Right atrium auricular region (tissue), 2 donors: ENCODE measurements at regions not wholly inside any gene's neighbourhood (a gene's known extent, or its start where the extent isn't known, plus 50 kb on each side); places are given as distances from the start of the nearest gene placed in this dataset.

ENCODE experiments used
- DNase-seq: peaks from one replicate; pipeline ENCODE4 v3.0.0-alpha.2; 2019; ENCODE audit warnings: low spot score
- H3K27ac ChIP-seq, 2 donors: fragments of 200-600 bp; sonication (generic); 1 replicate in 1 of 2; 2 replicates in 1 of 2; pipeline ENCODE4 v1.5.1; 2016 to 2019
- H3K27me3 ChIP-seq, 2 donors: fragments of 200-600 bp; sonication (generic); one replicate each; pipeline versions ENCODE4 v1.5.1 to v1.6.0; 2017 to 2019
- H3K36me3 ChIP-seq: fragments of 200-600 bp; sonication (generic); one replicate; pipeline ENCODE4 v1.5.1; 2016
- H3K4me1 ChIP-seq, 2 donors: fragments of 200-600 bp; sonication (generic); one replicate each; pipeline versions ENCODE4 v1.5.1 to v1.6.0; 2017 to 2019
- H3K4me3 ChIP-seq, 2 donors: fragments of 200-600 bp; sonication (generic); 1 replicate in 1 of 2; 2 replicates in 1 of 2; pipeline ENCODE4 v1.5.1; 2017 to 2019; ENCODE audit warnings: mild to moderate bottlenecking in 1 of 2, moderate library complexity in 1 of 2
- H3K9me3 ChIP-seq, 2 donors: fragments of 200-600 bp; sonication (generic); one replicate each; pipeline ENCODE4 v1.5.1; 2019
- TF ChIP-seq, protein P1 (sequence below), 2 donors: fragments of 200-600 bp; sonication (generic); IDR thresholded peaks; one replicate each; pipeline ENCODE4 v1.5.1; 2019; ENCODE audit warnings: antibody characterized with exemption in 2 of 2

DNA sequence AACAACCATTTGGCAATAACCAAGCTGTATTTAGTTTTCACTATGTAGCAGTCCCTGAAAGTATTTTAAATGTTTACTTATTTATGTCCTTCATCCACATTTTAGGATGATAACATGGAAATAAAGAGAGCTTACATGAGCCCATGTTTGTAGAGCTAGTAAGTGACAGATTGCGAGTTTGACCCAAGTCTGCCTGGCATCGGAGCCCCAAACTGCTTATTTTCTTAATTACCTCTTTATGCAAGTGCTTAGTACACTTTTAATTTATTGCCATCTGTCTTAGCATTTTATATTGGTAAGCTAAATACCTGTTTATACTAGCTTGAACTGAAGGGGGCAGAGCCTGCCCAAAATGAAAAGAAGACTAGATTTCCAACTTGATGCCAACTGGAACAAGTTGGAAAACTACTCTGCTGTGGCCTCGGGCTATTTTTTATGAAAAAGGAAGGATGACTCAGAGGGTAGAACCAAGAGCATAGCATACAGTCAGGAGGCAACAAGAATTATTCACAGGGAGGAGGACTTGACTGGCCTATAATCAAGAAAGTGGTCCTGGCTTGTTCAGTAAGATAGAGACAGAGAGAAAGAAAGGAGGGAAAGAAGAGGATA is 150.2 kb downstream of the NDFIP2 start:
- H3K9me3 ChIP-seq, result no peaks in the 10 kb centered on the region
- TF ChIP-seq, protein P1, sequence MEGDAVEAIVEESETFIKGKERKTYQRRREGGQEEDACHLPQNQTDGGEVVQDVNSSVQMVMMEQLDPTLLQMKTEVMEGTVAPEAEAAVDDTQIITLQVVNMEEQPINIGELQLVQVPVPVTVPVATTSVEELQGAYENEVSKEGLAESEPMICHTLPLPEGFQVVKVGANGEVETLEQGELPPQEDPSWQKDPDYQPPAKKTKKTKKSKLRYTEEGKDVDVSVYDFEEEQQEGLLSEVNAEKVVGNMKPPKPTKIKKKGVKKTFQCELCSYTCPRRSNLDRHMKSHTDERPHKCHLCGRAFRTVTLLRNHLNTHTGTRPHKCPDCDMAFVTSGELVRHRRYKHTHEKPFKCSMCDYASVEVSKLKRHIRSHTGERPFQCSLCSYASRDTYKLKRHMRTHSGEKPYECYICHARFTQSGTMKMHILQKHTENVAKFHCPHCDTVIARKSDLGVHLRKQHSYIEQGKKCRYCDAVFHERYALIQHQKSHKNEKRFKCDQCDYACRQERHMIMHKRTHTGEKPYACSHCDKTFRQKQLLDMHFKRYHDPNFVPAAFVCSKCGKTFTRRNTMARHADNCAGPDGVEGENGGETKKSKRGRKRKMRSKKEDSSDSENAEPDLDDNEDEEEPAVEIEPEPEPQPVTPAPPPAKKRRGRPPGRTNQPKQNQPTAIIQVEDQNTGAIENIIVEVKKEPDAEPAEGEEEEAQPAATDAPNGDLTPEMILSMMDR (IDR thresholded peaks at IDR 0.05), result peak in 1 of 2 donors; percentile 55
- DNase-seq, result no peak
- H3K27me3 ChIP-seq, result no peaks in the 10 kb centered on the region
- H3K27ac ChIP-seq, result peak overlapping the region in 1 of 2 donors; percentile 51
- no peaks in the 10 kb centered on the region for H3K36me3 ChIP-seq
- H3K4me1 ChIP-seq, result peaks cover 0 to 5% of the 10 kb centered on the region in 2 donors
- H3K4me3 ChIP-seq, result no peak overlapping the region

DNA sequence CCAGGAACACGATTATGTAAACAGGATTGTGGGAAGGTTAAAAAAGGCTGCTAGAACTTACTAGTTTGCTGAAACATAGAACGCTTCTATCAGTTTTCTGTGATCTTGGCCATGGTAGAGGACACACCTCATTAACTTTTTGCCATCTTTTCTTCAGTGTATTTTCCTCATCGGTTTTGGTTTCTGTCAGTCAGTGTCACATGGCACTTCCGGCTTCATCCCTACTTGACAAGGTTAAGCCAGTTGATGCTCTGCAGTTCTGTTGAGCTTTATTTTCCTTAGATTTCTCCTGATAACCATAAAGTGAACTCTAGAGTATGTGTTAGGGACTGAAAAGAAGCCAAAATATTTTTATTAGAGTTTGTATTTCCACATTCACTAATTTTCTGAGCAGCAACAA is 147.5 kb downstream of the NDFIP2 start:
- H3K4me1 ChIP-seq, result peaks cover 0 to 5% of the 10 kb centered on the region in 2 donors
- no peak for DNase-seq
- no peak overlapping the region for H3K4me3 ChIP-seq
- H3K27ac ChIP-seq, result no peak overlapping the region
- no peaks in the 10 kb centered on the region for H3K27me3 ChIP-seq
- TF ChIP-seq, protein P1 (IDR thresholded peaks at IDR 0.05), result no peak
- no peaks in the 10 kb centered on the region for H3K9me3 ChIP-seq
- H3K36me3 ChIP-seq, result no peaks in the 10 kb centered on the region

DNA sequence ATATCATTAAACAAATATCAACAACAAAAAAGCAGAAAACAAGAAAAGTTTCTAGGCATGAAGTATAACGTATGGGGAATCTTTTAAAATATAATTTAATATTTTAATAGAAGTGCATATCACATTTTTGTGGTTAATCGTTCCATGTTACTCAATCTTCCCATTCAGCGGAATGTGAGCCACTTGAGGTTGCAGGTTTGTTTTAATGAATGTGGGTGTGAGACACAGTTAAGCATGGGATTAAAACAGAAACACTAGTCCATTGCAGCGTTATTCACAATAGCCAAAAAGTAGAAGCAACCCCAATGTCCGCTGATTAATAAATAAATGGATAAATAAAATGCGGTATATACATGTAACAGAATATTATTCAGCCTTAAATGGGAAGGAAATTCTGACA is 146.0 kb downstream of the NDFIP2 start:
- Histone ChIP-seq H3K27ac (no peak overlapping the region), H3K36me3 (no peaks in the 10 kb centered on the region), H3K9me3 (no peaks in the 10 kb centered on the region), H3K4me1 (peaks cover 0 to 5% of the 10 kb centered on the region in 2 donors), H3K4me3 (no peak overlapping the region), H3K27me3 (no peaks in the 10 kb centered on the region)
- TF ChIP-seq, protein P1 (IDR thresholded peaks at IDR 0.05), result no peak
- no peak for DNase-seq

DNA sequence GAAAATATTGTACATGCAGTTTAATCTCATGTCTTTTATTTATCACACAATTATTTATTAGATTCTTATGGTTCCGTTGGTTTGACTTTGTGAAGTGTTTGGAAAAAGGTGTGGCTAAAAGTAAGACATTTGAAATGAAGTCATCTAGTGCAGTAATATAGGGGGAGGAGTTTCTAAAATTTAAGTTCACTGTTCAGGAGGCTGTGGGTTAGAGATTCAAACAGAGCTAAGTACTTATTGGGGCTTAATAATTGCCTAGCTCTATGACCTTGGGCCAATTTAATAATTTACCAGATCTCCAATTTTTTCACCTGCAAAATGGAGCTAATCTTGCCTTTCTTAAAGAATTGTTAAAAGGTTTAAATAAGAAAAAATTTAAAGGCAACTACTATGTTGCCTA is 144.6 kb downstream of the NDFIP2 start:
- H3K4me3 ChIP-seq, result no peak overlapping the region
- H3K9me3 ChIP-seq, result no peaks in the 10 kb centered on the region
- no peaks in the 10 kb centered on the region for H3K27me3 ChIP-seq
- no peaks in the 10 kb centered on the region for H3K4me1 ChIP-seq
- TF ChIP-seq, protein P1 (IDR thresholded peaks at IDR 0.05), result no peak
- H3K36me3 ChIP-seq, result no peaks in the 10 kb centered on the region
- no peak for DNase-seq
- H3K27ac ChIP-seq, result no peak overlapping the region

DNA sequence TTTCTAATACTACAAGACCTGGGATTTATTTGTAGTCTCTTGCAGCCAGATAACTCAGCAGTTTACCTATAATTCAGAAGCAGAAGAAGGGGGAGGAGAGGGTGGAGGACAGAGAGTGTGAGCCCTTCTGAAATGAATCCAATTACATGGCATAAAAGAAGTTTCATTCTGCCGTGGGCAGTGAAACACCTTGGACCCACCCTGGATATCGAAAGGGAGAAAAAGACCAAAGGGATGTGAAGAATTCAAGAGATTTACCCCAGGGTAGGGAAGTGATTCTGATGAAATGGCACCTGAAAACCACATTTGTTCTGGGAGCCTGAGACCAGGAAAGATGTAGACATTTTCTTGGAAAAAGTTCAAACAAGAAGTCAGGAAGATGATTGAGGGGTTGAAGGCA is 140.9 kb downstream of the NDFIP2 start:
- no peaks in the 10 kb centered on the region for H3K27me3 ChIP-seq
- H3K27ac ChIP-seq, result no peak overlapping the region
- no peak overlapping the region for H3K4me3 ChIP-seq
- H3K36me3 ChIP-seq, result no peaks in the 10 kb centered on the region
- no peaks in the 10 kb centered on the region for H3K4me1 ChIP-seq
- H3K9me3 ChIP-seq, result no peaks in the 10 kb centered on the region
- TF ChIP-seq, protein P1 (IDR thresholded peaks at IDR 0.05), result no peak
- no peak for DNase-seq

DNA sequence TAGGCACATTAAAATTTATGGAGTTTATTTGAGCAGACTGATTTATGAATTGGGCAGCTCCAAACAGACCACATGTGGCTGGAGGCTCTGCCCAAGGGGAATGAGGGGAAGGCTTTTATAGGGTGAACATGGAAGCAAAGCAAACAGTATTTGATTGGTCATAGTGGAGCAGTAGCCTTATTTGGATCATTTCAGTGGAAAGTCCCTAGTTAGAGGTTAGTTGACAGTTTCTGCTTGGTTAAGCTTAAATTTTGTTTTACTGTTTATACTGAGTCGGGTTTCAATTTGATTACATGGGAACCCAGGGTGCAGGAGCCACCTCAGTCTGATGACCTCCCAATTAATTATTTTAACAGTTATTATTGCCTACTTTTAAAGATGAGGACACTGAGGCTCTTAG is 140.5 kb downstream of the NDFIP2 start:
- H3K27me3 ChIP-seq, result no peaks in the 10 kb centered on the region
- DNase-seq, result no peak
- H3K4me3 ChIP-seq, result no peak overlapping the region
- no peak overlapping the region for H3K27ac ChIP-seq
- TF ChIP-seq, protein P1 (IDR thresholded peaks at IDR 0.05), result no peak
- H3K4me1 ChIP-seq, result no peaks in the 10 kb centered on the region
- no peaks in the 10 kb centered on the region for H3K9me3 ChIP-seq
- H3K36me3 ChIP-seq, result no peaks in the 10 kb centered on the region
